HUES64 (cell line): ENCODE measurements at regions not wholly inside any gene's neighbourhood (a gene's known extent, or its start where the extent isn't known, plus 50 kb on each side); places are given as distances from the start of the nearest gene placed in this dataset.
A peak's percentile ranks its signal among the peaks of the same experiment; 100 is the strongest.

Experiments
- H3K27ac ChIP-seq: 2 replicates; pipeline ENCODE4 v1.7.0; 2013; ENCODE audit warnings: low read depth, low read length, inconsistent platforms
- H3K27me3 ChIP-seq: 2 replicates; pipeline ENCODE4 v1.6.1; 2013; ENCODE audit warnings: mild to moderate bottlenecking, low read length; ENCODE audit not compliant: insufficient read depth
- H3K36me3 ChIP-seq: 2 replicates; pipeline ENCODE4 v1.6.1; 2013; ENCODE audit warnings: mild to moderate bottlenecking, low read length; ENCODE audit not compliant: insufficient read depth
- H3K4me1 ChIP-seq: 2 replicates; pipeline ENCODE4 v1.6.1; 2013; ENCODE audit warnings: mild to moderate bottlenecking, low read length, moderate library complexity; ENCODE audit not compliant: insufficient read depth
- H3K4me3 ChIP-seq: 2 replicates; pipeline ENCODE4 v1.5.1; 2013; ENCODE audit warnings: mild to moderate bottlenecking, low read length, moderate library complexity
- H3K9ac ChIP-seq: 2 replicates; pipeline ENCODE4 v1.6.1; 2013; ENCODE audit warnings: mild to moderate bottlenecking, low read depth, low read length
- H3K9me3 ChIP-seq: 2 replicates; pipeline ENCODE4 v1.6.1; 2013; ENCODE audit warnings: low read depth, low read length; ENCODE audit not compliant: insufficient read depth
- WGBS: fragments of 150-250, 120-280 bp; methylation state at CpG from one replicate; pipeline ENCODE4 v1.1.7; 2013; ENCODE audit warnings: missing lambda C conversion rate; 5-methylcytosine and 5-hydroxymethylcytosine counted together

DNA sequence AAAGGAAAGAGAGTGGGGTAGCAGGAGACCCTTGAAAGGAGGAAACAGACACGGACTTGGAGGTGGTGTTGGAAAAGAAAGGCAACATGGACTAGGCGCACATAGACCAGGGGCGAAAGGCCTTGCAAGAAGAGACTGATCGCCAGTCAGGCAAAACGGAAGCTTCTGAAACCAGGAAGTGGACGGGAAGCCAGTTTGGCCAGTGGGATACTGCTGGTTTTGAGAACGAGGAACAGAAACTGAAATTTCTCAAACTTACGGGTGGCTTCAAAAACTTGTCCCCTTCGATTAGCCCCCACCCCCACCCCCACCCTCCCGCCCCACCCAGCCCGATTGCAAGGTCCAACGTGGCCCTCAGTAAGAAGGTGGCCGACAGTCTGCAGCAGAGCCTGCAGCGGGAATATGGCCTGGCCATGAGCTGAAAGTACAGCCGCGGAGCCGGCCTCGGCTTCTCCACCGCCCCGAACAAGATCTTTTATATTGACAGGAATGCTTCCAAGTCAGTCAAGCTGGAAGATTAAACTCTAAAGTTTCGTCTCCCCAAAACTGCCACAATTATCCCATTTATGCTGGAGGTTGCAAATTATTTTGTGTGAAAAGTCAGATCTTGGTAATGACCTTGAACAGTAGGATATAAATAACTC, 364.7 kb downstream of the BCAT1 start:
- no peaks in the 10 kb centered on the region for H3K4me1 ChIP-seq
- no peaks in the 10 kb centered on the region for H3K27me3 ChIP-seq
- 92% methylated on average over 20 of the region's 21 CpGs for WGBS
- no peaks in the 10 kb centered on the region for H3K9me3 ChIP-seq
- H3K4me3 ChIP-seq, result no peak overlapping the region
- H3K9ac ChIP-seq, result no peak overlapping the region
- no peak overlapping the region for H3K27ac ChIP-seq
- H3K36me3 ChIP-seq, result no peaks in the 10 kb centered on the region

DNA sequence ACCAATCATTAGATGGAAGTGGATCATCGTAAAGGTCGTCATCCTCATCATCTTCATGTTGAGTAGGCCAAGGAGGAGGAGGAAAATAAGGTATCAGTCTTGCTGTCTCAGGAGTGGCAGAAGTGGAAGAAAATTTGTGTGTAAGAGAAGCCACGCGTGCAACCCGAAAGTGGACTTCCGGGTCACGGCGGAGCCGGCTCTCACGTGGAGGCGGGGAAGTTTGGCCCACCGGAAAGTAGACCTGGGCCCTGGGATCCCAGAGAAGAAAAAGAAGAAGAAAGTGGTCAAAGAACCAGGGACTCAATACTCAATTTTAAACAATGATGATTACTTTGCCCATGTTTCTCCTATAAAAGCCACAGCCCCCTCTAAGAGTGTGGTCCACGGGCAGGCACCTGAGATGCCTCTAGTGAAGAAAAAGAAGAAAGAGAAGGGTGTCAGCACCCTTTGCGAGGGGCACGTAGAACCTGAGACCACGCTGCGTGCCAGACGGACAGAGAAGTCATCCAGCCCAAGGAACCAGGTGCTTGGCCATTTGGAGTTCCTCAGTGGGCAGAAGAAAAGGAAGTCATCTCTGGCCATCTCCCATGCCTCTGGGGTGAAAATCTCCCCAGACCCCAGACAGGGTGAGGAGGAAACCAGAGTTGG, 365.8 kb downstream of the BCAT1 start:
- no peak overlapping the region for H3K9ac ChIP-seq
- no peaks in the 10 kb centered on the region for H3K27me3 ChIP-seq
- no peaks in the 10 kb centered on the region for H3K9me3 ChIP-seq
- WGBS, result 94% methylated on average over 18 of the region's 18 CpGs
- H3K36me3 ChIP-seq, result no peaks in the 10 kb centered on the region
- H3K4me1 ChIP-seq, result peaks cover 3% of the 10 kb centered on the region; the same call in 1 of the 2 replicates
- H3K4me3 ChIP-seq, result no peak overlapping the region
- no peak overlapping the region for H3K27ac ChIP-seq

DNA sequence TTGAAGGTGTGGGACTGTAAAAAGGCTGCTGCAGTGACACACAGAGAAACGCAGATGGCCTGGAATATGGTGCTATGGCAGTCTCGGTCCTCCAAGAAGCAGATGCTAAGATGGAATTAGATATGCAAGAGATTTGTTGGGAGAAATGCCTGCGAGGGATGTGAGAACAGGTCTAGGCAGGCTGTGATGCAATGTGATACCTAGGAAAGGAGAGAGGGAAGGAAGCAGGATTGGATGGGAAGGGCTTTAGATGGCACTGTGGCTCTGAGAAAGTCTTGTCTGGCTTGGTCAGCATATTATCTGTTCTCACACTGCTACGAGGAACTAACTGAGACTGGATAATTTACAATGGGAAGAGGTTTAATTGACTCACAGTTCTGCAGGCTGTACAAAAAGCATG, 374.4 kb downstream of the BCAT1 start:
- peaks cover 7% of the 10 kb centered on the region; the same call in 1 of the 2 replicates for H3K4me1 ChIP-seq
- no peaks in the 10 kb centered on the region for H3K36me3 ChIP-seq
- H3K9me3 ChIP-seq, result no peaks in the 10 kb centered on the region
- H3K4me3 ChIP-seq, result no peak overlapping the region
- H3K9ac ChIP-seq, result no peak overlapping the region
- WGBS, result 90% methylated on average over 4 of the region's 4 CpGs
- no peak overlapping the region for H3K27ac ChIP-seq
- no peaks in the 10 kb centered on the region for H3K27me3 ChIP-seq

DNA sequence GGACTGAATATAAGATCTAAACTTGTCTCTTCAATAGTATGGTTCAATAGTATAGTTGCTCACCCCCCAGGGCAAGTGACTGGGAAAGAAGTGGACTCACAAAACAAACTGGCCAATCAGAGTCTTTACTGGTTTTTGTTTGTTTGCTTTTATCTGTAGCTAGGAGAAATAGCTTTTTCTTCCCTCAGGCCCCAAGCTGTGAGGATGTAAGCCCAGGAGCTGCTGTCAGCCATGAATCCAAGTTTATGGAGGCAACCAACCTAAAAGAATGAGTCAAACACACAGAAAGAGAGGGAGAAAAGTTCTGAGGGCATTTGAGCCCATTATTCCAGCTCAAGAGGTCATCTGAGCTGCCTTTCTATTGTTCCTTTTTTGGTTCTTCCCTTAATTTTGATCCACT, 375.3 kb downstream of the BCAT1 start:
- no peaks in the 10 kb centered on the region for H3K9me3 ChIP-seq
- no peaks in the 10 kb centered on the region for H3K36me3 ChIP-seq
- peaks cover 7% of the 10 kb centered on the region; the same call in 1 of the 2 replicates for H3K4me1 ChIP-seq
- no peak overlapping the region for H3K27ac ChIP-seq
- no peak overlapping the region for H3K9ac ChIP-seq
- no peak overlapping the region for H3K4me3 ChIP-seq
- no peaks in the 10 kb centered on the region for H3K27me3 ChIP-seq

GRCh38 chr12:24565300-24565699, 383.6 kb downstream of the BCAT1 start:
- no peaks in the 10 kb centered on the region for H3K9me3 ChIP-seq
- H3K27ac ChIP-seq, result no peak overlapping the region
- H3K36me3 ChIP-seq, result no peaks in the 10 kb centered on the region
- peaks cover 44% of the 10 kb centered on the region for H3K27me3 ChIP-seq
- H3K4me3 ChIP-seq, result no peak overlapping the region
- no peak overlapping the region for H3K9ac ChIP-seq
- H3K4me1 ChIP-seq, result peaks cover 19% of the 10 kb centered on the region
- WGBS, result 66% methylated on average over 5 of the region's 5 CpGs

GRCh38 chr12:24562771-24563431, 386.0 kb downstream of the BCAT1 start:
- no peak overlapping the region for H3K27ac ChIP-seq
- H3K9ac ChIP-seq, result peak overlapping the region; percentile 79
- peaks cover 52% of the 10 kb centered on the region for H3K27me3 ChIP-seq
- peaks cover 32% of the 10 kb centered on the region for H3K4me1 ChIP-seq
- H3K36me3 ChIP-seq, result no peaks in the 10 kb centered on the region
- peak overlapping the region; percentile 98 for H3K4me3 ChIP-seq
- under 1% methylated on average over 52 of the region's 54 CpGs for WGBS
- H3K9me3 ChIP-seq, result no peaks in the 10 kb centered on the region

- H3K36me3 ChIP-seq, result no peaks in the 10 kb centered on the region
- peaks cover 34% of the 10 kb centered on the region for H3K4me1 ChIP-seq
- H3K9ac ChIP-seq, result peak overlapping the region; percentile 82
- H3K4me3 ChIP-seq, result peak overlapping the region; percentile 98
- under 1% methylated on average over 74 of the region's 76 CpGs for WGBS
- peaks cover 52% of the 10 kb centered on the region for H3K27me3 ChIP-seq
- H3K9me3 ChIP-seq, result no peaks in the 10 kb centered on the region
- peak overlapping the region; percentile 82; the same call in 1 of the 2 replicates for H3K27ac ChIP-seq
Observed at GRCh38 chr12:24561882-24562770, 386.8 kb downstream of the BCAT1 start.

DNA sequence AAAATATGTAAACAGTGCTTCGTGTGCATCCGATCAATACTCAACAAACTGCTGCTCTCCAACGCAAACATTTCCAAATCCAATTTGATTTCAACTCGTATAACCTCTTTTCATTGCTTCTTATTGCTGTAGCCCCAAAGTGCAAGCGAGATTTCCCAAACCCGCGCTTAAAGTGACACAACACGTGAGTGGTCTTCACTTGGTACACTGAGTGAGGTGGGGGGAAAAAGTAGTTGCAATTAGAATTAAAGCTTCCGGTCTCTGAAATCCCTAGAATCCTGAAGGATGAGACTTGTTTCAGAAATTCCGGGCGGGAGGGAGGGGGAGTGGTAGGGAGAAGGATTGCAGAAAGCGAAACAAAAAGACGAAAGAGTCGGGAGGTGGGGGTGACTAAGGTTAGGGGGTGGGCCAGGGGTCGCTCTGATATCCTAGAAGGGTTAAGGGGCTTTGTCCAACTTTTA, 387.5 kb downstream of the BCAT1 start:
- WGBS, result under 1% methylated on average over 15 of the region's 15 CpGs
- no peak overlapping the region; the same call in 1 of the 2 replicates for H3K27ac ChIP-seq
- H3K9ac ChIP-seq, result peak overlapping the region; percentile 82; the same call in 1 of the 2 replicates
- H3K27me3 ChIP-seq, result peaks cover 52% of the 10 kb centered on the region
- no peaks in the 10 kb centered on the region for H3K36me3 ChIP-seq
- H3K4me1 ChIP-seq, result peaks cover 34% of the 10 kb centered on the region
- H3K4me3 ChIP-seq, result peak overlapping the region; percentile 98
- H3K9me3 ChIP-seq, result no peaks in the 10 kb centered on the region

- Histone ChIP-seq H3K36me3 (no peaks in the 10 kb centered on the region), H3K9me3 (no peaks in the 10 kb centered on the region), H3K4me1 (peaks cover 34% of the 10 kb centered on the region), H3K27me3 (peaks cover 50% of the 10 kb centered on the region), H3K27ac (no peak overlapping the region), H3K9ac (no peak overlapping the region), H3K4me3 (peak overlapping the region; percentile 98)
- 7% methylated on average over 2 of the region's 2 CpGs for WGBS
Observed at GRCh38 chr12:24560831-24561271, 388.1 kb downstream of the BCAT1 start.

DNA sequence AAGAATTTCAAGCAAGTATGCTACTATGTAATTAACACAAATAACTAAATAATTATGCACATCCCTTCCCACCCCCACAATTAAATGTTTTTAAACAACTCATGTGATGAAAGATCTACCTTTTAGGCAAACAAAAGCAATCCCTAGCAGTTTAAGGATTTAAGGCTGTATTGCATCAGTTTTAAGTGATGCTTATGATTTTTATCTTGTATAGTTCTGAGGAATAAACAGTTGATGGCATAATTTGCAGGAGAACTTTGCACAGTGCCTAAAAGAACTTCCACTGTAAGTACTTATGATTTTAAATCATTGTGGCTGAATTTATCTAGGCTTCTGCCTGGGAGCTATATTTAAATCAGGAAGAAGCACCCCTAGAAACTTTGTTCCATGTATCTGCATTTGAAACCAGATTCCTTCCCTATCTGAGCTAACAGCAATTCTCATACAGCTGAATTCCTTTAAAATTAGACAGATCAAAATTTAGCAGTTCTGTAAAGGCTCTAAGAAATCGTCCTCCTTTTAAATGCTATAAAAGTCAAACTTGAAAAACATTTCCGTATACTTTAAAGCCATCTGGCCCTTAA, 388.6 kb downstream of the BCAT1 start:
- Histone ChIP-seq H3K36me3 (no peaks in the 10 kb centered on the region), H3K9me3 (no peaks in the 10 kb centered on the region), H3K9ac (no peak overlapping the region), H3K4me1 (peaks cover 32% of the 10 kb centered on the region), H3K27me3 (peaks cover 44% of the 10 kb centered on the region), H3K27ac (no peak overlapping the region), H3K4me3 (peak overlapping the region; percentile 98)
- WGBS, result 29% methylated on average over 2 of the region's 2 CpGs
